ENCODE measurements at regions not wholly inside any gene's neighbourhood (a gene's known extent, or its start where the extent isn't known, plus 50 kb on each side); places are given as distances from the start of the nearest gene placed in this dataset.
A peak's percentile ranks its signal among the peaks of the same experiment; 100 is the strongest.

- DNase-seq = no peak
These were observed 100.2 kb downstream of the DISP1 start for GRCh38 chr1:222914861-222915632.

GRCh38 chr1:222916100-222916499, 101.3 kb downstream of the DISP1 start:
- no peak for DNase-seq

GRCh38 chr1:222918801-222919477, 104.1 kb downstream of the DISP1 start:
- no peak for DNase-seq

GRCh38 chr1:222919478-222919865, 104.6 kb downstream of the DISP1 start:
- DNase-seq = no peak

- DNase-seq = no peak
These were observed 105.3 kb downstream of the DISP1 start for GRCh38 chr1:222920169-222920568.

- DNase-seq = no peak
These were observed 107.1 kb downstream of the DISP1 start for GRCh38 chr1:222921945-222922344.

- no peak for DNase-seq
These were observed 108.7 kb downstream of the DISP1 start for GRCh38 chr1:222923506-222923905.

- no peak for DNase-seq
These were observed 109.4 kb downstream of the DISP1 start for GRCh38 chr1:222924136-222924706.

GRCh38 chr1:222926566-222926965, 111.7 kb downstream of the DISP1 start:
- DNase-seq = no peak

- no peak for DNase-seq
These were observed 112.2 kb downstream of the DISP1 start for GRCh38 chr1:222927031-222927430.

- DNase-seq = peak; percentile 82
These were observed 113.4 kb downstream of the DISP1 start for GRCh38 chr1:222928212-222928611.

- no peak for DNase-seq
These were observed 115.2 kb downstream of the DISP1 start for GRCh38 chr1:222930070-222930469.

GRCh38 chr1:222931023-222931422, 116.2 kb downstream of the DISP1 start:
- DNase-seq = no peak

GRCh38 chr1:222933273-222933672, 118.4 kb downstream of the DISP1 start:
- DNase-seq = no peak

GRCh38 chr1:222935239-222935900, 120.5 kb downstream of the DISP1 start:
- no peak for DNase-seq

GRCh38 chr1:222936042-222936441, 121.2 kb downstream of the DISP1 start:
- DNase-seq = no peak

- DNase-seq = no peak
These were observed 124.1 kb downstream of the DISP1 start for GRCh38 chr1:222938986-222939385.

GRCh38 chr1:222940095-222940494, 125.3 kb downstream of the DISP1 start:
- DNase-seq = peak; percentile 41

- DNase-seq = no peak
These were observed 126.1 kb downstream of the DISP1 start for GRCh38 chr1:222940906-222941305.

- no peak for DNase-seq
These were observed 126.6 kb downstream of the DISP1 start for GRCh38 chr1:222941425-222941824.

- DNase-seq = no peak
These were observed 131.6 kb downstream of the DISP1 start for GRCh38 chr1:222946436-222946835.

- DNase-seq = no peak
These were observed 133.2 kb downstream of the DISP1 start for GRCh38 chr1:222948079-222948478.

- no peak for DNase-seq
These were observed 136.1 kb downstream of the DISP1 start for GRCh38 chr1:222950892-222951291.

GRCh38 chr1:222953585-222953984, 138.7 kb downstream of the DISP1 start:
- no peak for DNase-seq

Data from left hindlimb (tissue), 1 donor.